NCI-H1105 treated with DMSO at 0.1 percent for 48 hours (cell line): ENCODE measurements at regions not wholly inside any gene's neighbourhood (a gene's known extent, or its start where the extent isn't known, plus 50 kb on each side); places are given as distances from the start of the nearest gene placed in this dataset.
A peak's percentile ranks its signal among the peaks of the same experiment; 100 is the strongest.
"Not testable (repeated sequence)": the region's sequence is repeated elsewhere in the genome, so short reads cannot be mapped to it uniquely, and the experiment has no call there.

ENCODE experiments used
- DNase-seq: peaks from one replicate; lab custom pipeline; 2025; lab: John Stamatoyannopoulos, UW

DNA sequence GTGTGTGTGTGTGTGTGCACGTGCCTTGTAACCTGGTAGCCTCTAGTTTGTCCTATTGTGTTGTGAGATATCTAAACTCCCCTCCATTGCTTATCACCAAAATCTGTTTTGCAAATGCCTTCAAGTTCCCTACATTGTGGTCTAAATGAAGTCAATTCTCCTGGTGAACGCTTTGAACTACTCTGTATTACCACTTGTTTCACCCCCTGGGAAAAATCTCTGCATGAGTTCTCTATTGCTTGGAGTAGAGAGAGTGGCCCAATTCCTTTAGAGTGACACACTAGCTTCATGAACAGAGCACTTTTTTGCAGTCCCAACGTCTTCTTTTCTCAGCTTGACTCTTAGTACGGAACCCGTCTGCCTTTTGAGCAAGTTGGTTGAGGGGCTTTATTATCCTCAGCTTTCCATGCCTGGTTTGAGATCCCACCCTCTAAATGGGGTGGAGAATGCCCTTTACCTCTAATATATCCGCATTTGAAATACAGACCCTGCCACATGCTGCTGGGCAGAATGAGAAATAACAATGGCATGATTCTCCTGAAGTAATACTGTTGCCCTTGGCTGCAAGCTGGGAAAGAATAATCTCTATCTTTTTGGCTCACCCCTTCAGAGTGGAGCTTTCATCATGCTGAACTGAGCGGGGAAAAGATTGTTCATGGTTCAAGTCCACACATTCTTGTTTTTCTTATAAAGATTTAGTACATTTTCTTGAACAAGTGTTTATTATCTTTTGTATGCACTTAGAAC lies 2545.3 kb downstream of the PCDH9 start:
- DNase-seq: no peak

DNA sequence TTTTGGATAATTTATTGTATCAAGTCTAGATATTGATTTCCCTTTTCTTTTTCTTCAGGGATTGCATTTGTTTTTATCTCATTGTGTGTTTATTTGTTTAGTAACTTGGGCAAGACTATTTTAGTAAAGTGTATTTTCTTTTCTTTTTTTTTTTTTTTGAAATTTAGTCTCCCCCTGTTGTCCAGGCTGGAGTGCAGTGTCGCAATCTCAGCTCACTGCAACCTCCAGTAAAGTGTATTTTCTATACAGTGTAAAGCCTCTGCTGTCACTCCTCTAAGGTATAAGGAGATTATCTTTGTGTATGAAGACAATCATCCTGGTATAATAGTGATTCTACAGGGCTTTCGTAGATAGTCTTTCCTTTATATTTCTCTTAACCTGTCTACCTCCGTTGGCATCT lies 2546.0 kb downstream of the PCDH9 start:
- DNase-seq: no peak

DNA sequence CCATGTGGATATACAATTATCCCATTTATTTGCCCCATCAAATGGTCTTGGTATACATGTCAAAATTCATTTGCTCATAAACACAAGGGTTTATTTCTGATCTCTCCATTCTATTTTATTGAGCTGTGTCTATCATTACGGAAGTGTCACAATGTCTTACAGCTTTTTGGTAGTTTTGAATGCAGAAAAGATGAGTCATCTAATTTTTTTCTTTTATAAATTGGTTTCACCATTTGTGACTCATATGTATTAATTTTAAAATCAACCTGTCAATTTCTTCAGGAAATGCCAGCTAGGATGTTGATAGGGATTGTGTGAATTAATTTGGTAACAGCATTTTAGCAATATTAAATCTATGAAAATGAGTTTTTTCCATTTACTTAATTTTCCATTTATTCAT lies 2549.4 kb downstream of the PCDH9 start:
- DNase-seq: no peak

DNA sequence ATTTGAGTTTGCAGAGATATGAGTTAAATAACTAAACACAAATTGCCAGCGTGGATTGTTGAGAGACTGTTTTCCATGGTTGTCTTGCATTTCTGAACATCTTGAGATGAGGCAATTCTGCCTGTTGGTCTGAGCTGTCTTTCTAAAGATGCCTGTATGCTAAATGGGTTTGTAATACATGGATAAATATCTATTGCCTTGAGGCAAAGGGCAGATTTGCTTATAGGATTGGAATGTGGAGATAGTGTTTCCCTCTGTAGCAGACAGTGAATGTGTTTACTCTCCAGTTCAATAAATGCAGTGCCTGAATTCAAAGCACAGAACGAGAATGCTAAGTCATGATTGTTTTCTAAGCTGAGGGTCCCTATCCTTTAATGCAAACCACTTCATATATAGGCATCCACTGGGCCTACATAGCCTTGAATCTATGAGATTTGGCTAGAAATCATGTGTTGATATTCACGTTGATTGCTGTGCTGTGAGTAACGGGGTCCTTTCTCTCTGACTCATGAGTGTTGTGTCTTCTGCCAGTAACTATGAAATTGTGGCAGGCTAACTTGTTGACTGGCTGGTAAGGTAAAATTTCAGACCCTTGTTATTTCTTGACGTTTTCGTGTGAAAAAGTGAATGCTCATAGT lies 2554.8 kb downstream of the PCDH9 start:
- no peak for DNase-seq

DNA sequence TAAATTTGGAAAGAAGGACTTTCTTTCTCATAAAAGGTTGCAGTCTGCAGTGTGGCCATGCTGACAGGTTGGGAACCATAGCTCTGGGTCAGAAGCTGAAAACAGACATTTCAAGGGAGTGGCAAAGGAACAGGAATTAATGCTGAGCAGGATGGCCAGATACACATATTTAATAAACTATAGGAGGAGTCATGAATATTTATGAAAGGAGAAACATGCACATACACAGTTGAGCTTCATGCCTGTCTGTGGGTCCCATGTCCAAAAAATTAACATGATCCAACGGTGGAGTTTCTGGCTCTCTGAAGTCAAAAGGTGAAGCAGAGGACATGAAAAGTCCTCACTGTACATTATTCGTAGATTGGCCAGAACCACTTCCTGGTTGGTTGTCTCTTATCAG lies 2556.0 kb downstream of the PCDH9 start:
- DNase-seq: no peak

DNA sequence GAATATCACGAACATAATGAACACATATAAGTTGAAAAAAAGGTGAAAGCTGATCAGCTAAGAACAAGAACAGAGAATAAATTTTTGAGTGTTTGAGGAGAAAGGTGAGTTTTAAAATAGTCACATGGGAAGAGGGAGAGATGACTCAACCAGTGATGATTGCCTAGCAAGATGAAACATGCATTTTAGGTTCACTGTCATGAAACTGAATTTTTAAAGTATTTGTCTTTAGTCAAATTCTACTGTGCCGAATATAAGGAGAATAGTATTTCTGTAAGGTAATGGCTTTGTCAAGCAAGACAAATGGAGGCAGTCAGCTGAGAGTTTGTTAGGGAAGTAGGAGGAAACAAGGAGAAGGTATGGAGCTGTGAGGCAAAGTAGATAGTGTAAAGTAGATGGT lies 2557.4 kb downstream of the PCDH9 start:
- no peak for DNase-seq

DNA sequence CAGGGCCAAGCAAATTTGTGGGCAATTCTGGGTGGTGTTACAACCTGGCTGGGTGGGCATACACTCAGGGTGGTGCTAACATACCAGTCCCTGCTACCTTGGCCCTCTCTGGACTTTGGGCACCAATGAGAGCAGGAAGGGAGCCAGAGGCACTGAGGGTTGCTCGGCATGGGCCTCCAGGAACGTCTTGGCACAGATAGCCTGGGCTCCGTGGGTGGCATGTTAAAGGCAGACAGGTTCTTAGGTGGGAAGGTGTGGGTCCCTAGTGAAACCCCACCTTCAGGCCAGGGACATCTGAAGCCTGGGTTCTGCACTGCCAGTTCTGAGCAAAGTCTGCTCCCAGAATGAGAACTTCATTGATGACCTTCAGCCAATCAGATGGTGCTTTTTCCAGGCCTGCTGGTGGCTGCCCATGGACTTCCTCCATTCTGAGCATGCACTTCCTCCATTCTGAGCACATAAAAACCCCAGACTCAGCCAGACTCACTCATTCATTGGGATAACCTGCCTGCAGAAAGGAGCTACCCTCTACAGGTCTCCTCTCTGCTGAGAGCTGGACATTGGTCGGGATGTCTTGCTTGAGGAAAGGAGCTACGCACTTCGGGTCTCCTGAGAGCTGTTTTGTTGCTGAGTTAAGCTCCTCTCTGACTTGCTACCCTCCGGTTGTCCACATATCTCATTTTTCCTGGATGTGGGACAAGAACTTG lies 2567.1 kb downstream of the PCDH9 start:
- no peak for DNase-seq

DNA sequence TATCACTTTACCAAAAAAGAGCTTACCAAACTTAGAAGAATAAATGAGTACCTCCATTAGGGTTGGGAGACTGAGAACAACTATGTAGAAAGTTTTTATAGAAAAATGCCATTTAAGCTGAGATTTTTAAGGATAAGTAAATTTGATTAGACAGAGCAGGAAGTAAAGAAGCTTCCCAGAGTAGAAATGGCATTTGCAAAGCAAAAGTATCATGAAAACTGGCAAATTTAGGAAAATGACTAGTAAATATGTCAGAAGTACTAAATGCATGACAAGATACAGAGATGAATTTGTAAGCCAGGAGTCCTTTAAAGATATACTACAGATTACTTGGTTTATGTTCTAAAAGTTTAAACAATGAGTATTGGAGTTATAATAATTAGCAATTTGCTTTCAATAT lies 2581.8 kb downstream of the PCDH9 start:
- DNase-seq: no peak

DNA sequence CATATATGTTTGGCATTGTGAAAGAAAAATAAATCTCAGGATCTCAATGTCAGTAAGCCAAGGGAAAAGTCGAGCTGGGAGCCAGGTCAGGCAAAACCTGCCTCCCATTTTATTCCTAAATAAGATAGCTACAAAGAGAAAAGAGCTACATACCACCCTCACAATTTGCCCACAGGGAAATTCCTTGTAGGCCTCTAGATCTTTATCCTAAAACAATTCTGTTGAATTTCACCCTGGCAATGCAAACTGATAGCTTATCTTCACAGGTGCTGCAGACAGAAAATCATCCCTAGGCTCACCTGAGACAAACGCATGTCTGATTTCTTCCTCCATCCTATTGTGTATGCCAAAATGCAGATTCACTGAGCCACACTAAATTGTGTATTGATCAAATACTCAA lies 2587.1 kb downstream of the PCDH9 start:
- no peak for DNase-seq

DNA sequence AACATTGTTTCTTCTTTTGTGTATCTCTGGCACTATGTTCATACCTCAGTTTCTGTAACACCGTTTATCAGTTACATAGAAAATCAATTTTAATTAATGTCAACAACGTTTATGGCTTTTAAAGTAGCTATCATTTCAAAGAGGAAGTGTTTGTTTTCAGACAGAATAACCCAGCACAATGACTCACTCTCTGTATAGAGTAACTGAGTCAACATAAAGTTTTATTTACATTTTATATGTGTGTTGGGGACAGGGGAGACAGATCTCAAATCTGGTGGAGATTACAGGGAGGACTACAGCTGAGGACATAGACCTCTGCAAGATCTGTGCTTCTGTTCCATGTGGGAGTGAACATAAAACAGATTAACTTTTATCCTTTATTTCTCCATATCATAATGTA lies 2590.1 kb downstream of the PCDH9 start:
- peak; percentile 45 for DNase-seq

DNA sequence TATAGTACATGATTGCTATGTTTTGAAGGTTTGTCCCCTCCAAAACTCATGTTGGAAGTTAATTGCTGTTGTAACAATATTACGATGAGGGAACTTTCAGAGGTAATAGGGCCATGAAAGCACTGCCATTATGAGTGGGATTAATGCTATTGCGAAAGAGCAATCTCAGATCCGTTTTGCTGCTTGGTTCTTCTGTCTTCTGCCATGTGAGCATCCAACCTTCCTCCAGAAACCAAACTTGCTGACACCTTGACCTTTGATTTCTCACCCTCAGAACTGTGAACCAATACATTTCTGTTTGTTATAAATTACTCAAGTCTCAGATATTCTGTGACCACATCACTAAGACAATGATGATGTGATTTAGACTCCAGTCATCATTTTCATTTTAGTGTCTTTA lies 2590.9 kb downstream of the PCDH9 start:
- DNase-seq: no peak

DNA sequence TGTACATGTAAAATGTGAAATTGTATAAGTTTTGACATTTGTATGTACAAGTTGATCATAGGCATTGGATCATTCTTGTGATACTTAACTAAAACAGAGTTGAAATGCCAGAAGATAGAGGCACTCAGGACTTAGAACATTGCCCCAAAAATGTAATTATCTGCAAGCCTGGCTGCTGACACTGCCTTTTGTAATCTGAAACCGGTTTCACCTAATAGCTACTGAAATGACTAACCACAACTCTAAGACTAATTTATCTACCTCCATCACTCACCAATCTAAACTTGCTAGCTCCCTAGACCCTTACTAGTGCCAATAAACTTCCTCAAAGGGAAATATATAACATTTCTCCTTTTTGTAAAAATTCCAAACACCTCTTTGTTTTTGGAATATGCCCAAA lies 2596.2 kb downstream of the PCDH9 start:
- DNase-seq: peak; percentile 23

DNA sequence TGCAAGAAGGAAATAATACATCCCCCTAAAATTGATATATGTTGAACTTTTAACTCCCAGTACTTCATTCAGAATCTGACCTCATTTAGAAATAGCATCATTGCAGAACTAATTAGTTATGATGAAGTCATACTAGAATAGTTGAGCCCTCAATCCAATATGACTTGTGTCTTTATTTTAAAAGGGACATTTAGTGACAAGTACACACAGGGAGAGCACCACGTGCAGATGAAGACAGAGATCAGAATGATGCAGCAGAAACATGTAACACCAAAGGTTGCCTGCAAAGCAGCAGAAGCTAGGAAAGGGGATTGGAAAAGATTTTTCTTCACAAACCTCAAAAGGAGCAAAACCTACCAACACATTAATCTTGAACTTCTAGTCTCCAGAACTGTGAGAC lies 2602.5 kb downstream of the PCDH9 start:
- no peak for DNase-seq

DNA sequence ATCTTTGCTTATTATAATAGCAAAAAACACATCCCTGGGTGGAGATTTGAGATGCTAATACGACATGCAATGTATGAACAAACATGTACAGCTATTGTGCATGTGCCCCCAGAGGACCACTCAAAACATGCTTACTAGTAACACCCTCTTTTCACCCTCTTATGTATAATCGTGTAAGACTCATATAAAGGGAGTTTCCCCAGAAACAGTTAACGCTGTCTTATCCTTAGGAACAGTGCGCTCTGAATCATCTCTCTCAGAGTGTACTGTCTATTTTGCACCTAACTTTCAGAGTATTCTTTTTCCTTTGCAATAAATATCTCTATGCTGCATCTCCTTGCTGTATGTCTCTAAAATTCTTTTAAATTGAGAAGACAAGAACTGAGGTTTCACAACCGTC lies 2604.0 kb downstream of the PCDH9 start:
- DNase-seq: no peak

DNA sequence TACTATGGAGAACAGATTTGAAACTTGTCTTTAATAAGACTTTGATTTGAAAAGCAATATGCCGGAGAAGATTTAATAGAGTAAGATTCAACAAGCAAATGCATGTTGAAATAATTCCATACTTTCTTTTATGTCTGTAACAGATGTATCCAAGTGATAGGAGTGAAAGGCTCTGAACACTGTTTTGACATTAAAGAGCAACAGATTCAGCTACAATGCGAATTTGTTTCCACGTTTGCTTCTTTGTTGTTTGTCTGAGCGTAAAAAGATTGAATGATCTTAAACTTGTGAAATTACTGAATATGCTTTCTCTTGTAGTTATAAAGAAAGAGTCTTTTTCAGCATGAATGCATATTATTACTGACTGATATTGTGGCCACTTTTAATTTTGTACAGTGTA lies 2612.9 kb downstream of the PCDH9 start:
- no peak for DNase-seq

DNA sequence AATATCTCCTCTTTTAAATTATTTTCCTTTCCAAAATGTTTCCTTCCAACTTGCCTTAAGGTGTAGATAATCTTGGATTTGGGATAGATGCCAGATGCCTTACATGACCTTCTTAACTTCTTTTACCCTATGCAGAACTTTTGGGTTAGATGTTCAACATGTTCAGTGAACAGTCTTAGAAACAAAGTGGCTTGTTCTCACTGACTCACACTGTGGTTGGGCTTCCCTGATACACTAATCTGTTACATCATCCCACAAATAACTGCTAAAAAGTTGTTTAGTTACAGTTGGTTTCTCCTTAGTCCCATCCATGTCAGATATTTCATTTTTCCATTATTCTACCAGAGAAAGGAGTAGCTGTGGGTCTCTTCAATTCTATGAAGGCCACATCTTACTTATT lies 2638.2 kb downstream of the PCDH9 start:
- DNase-seq: no peak

DNA sequence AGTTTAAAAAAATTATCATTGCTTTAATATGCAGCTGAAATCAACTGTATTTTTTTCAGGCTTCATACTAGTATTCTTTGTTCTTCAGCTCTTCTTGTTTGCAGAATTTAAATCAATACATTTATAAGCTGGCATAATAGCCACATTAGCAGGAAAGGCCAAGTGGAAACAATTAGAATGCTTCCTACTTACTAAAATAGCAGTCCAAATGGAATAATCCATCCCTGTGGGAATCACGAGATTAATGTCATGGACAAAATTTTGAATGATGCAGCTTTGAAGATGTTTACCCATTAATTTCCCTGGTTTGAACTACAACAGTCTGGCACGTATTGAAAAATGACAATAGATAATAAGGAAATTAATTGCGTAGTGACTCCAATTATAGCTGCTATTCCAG lies 2650.8 kb downstream of the PCDH9 start:
- DNase-seq: peak; percentile 40

DNA sequence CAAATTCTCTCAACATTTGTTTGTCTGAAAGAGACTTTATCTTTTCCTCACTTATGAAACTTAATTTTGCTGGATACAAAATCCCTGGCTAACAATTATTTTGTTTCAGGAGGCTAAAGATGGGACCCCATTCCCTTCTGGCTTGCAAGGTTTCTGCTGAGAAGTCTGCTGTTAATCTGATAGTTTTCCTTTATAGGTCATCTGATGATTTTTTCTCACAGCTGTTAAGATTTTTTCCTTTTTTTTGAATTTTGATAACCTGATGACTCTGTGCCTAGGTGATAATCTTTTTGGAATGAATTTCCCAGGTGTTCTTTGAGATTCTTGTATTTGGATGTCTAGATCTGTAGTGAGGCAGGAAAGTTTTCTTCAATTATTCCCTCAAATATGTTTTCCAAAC lies 2661.4 kb downstream of the PCDH9 start:
- DNase-seq: no peak

DNA sequence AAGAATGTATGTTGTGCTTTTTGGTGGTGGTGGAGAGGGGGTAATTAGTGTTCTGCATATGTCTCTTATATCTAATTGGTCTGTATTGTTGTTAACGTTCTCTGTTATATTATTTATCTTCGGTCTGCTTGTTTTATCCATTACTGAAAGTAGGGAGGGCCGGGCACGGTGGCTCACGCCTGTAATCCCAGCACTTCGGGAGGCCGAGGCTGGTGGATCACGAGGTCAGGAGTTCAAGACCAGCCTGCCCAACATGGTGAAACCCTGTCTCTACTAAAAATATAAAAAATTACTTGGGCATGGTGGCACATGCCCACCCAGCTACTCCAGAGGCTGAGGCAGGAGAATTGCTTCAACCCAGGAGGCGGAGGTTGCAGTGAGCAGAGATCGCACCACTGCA lies 2672.1 kb downstream of the PCDH9 start:
- DNase-seq: not testable (repeated sequence)

DNA sequence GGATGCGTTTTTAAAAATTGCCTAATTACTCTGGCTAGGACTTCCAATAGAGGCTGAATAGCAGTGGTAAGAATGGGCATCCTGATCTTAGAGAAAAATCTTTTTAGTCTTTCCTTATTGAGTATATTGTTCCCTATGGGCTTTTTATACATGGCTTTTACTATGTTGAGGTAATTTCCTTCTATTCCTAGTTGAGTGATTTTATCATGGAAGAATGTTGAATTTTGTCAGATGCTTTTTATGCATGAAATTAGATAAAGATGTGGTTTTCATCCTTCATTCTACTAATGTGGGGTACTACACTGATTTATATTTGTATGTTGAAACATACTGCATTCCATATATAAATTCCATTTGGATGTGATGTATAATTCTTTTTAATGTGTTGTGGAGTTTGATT lies 2673.8 kb downstream of the PCDH9 start:
- DNase-seq: no peak

DNA sequence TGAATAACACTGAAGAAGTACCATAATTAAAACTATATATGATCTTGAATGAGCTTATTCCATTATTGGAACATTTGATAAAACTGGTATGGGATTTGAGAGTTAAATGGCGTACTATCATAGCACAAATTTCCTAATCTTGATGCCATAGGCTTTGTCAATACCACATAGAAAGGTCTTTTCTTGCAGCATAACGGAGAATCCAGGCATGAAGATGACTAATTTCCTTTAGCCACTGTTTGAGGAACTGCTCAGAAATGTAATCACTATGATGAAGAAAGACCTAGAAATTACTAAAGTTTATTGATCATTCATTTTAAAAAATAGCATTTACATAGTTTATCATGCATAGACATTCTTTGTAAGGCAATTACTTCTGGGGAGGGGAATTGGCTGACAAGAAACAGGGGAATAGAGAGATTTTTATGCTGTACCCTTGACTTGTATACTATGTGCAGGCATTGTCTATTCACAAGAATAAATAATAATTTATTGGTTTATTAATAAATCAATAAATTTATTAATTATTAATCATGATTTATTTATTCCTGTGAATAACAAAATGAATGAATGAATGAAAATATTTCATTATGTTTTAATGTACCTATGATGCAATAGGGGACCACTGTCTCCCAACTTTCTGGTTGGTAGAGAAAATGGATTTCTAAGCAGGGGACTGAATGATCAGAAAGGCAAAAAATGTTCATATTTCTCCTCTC lies 2676.6 kb downstream of the PCDH9 start:
- no peak for DNase-seq

DNA sequence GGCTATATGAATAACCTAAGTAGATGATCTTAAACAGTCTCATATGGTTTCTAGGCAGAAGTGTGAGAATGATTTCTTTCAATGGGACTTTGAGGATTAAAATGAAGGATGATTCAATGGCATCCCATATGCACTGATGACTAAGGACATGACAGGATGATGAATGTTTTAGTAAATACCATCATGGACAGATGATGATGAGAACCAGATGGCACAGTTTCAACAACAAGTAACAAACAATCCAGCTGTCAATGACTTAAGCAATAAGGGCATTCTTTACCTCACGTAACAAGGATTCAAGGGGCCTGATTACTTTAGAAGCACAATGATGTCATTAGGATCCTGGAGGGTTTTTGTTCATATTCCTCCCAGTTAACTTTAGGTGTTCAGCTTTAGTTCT lies 2678.4 kb downstream of the PCDH9 start:
- DNase-seq: no peak

DNA sequence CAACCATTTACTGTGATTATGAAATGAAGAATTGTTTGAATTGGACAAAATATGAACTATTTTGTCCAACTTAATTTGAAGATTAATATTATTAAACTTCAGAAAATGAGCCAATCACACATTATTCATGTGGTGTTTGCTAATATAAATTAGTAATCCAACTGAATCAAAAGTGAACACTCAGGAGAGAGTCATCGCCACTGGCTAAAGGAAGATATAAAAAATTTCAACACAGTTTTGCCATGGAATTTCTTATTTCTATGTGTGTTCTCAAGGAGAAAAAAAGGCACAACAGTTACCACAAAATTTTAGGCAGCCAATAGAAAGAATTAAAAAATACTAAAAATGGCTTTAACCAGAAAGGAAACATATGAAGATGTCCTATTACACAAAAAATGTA lies 2683.8 kb downstream of the PCDH9 start:
- no peak for DNase-seq
